Smooth muscle cell (in vitro differentiated cells): ENCODE measurements at regions not wholly inside any gene's neighbourhood (a gene's known extent, or its start where the extent isn't known, plus 50 kb on each side); places are given as distances from the start of the nearest gene placed in this dataset.

Experiments used
- DNase-seq: peaks from one replicate; lab custom pipeline; 2025; ENCODE audit not compliant: unreplicated experiment; lab: John Stamatoyannopoulos, UW
- H2AFZ ChIP-seq: fragments of 200-600 bp; sonication (generic); 2 replicates; pipeline ENCODE4 v1.6.0; 2016; ENCODE audit warnings: antibody characterized with exemption, low read depth, mild to moderate bottlenecking
- H3F3A ChIP-seq: fragments of 200-600 bp; sonication (generic); 2 replicates; pipeline ENCODE4 v1.6.0; 2017; ENCODE audit warnings: antibody characterized with exemption, low read depth
- H3K27ac ChIP-seq: fragments of 200-600 bp; sonication (generic); 2 replicates; pipeline ENCODE4 v1.5.1; 2016; ENCODE audit warnings: low read depth, mild to moderate bottlenecking
- H3K27me3 ChIP-seq: fragments of 200-600 bp; sonication (generic); 2 replicates; pipeline ENCODE4 v1.6.1; 2016; ENCODE audit warnings: low read depth, mild to moderate bottlenecking
- H3K36me3 ChIP-seq: fragments of 200-600 bp; sonication (generic); 2 replicates; pipeline ENCODE4 v1.5.1; 2016; ENCODE audit warnings: low read depth
- H3K4me1 ChIP-seq: fragments of 200-600 bp; sonication (generic); 2 replicates; pipeline ENCODE4 v1.5.1; 2016; ENCODE audit warnings: low read depth
- H3K4me2 ChIP-seq: fragments of 200-600 bp; sonication (generic); 2 replicates; pipeline ENCODE4 v1.6.0; 2016; ENCODE audit warnings: mild to moderate bottlenecking
- H3K4me3 ChIP-seq: fragments of 200-600 bp; sonication (generic); 2 replicates; pipeline ENCODE4 v1.5.1; 2016; ENCODE audit warnings: mild to moderate bottlenecking
- H3K79me2 ChIP-seq: fragments of 200-600 bp; sonication (generic); 2 replicates; pipeline ENCODE4 v1.6.0; 2016; ENCODE audit warnings: low read depth, mild to moderate bottlenecking
- H3K9ac ChIP-seq: fragments of 200-600 bp; sonication (generic); 2 replicates; pipeline ENCODE4 v1.6.0; 2016; ENCODE audit warnings: low read depth
- H3K9me3 ChIP-seq: fragments of 200-600 bp; sonication (generic); replicated peaks from 2 replicates; pipeline ENCODE4 v1.5.1; 2016; ENCODE audit warnings: low read depth
- H4K20me1 ChIP-seq: fragments of 200-600 bp; sonication (generic); 2 replicates; pipeline ENCODE4 v1.6.0; 2016; ENCODE audit warnings: low read depth
- WGBS: methylation state at CpG from one replicate; pipeline ENCODE4 v1.1.7; 2016; ENCODE audit warnings: low lambda C conversion rate; 5-methylcytosine and 5-hydroxymethylcytosine counted together
- TF ChIP-seq, protein P1 (sequence below): fragments of 200-600 bp; sonication (generic); IDR thresholded peaks from 2 replicates; pipeline ENCODE4 v1.5.1; 2017; ENCODE audit warnings: borderline replicate concordance, mild to moderate bottlenecking, antibody characterized with exemption; ENCODE audit not compliant: insufficient read depth, poor library complexity, severe bottlenecking

- Histone ChIP-seq H4K20me1 (no peaks in the 10 kb centered on the region), H3K9ac (no peak overlapping the region), H3K4me2 (no peak overlapping the region), H3F3A (no peaks in the 10 kb centered on the region), H3K4me3 (no peak overlapping the region), H3K9me3 (no peaks in the 10 kb centered on the region), H3K27me3 (no peaks in the 10 kb centered on the region), H3K36me3 (no peaks in the 10 kb centered on the region), H3K27ac (no peak overlapping the region), H3K79me2 (no peaks in the 10 kb centered on the region), H2AFZ (no peak overlapping the region), H3K4me1 (no peaks in the 10 kb centered on the region)
- TF ChIP-seq, protein P1, sequence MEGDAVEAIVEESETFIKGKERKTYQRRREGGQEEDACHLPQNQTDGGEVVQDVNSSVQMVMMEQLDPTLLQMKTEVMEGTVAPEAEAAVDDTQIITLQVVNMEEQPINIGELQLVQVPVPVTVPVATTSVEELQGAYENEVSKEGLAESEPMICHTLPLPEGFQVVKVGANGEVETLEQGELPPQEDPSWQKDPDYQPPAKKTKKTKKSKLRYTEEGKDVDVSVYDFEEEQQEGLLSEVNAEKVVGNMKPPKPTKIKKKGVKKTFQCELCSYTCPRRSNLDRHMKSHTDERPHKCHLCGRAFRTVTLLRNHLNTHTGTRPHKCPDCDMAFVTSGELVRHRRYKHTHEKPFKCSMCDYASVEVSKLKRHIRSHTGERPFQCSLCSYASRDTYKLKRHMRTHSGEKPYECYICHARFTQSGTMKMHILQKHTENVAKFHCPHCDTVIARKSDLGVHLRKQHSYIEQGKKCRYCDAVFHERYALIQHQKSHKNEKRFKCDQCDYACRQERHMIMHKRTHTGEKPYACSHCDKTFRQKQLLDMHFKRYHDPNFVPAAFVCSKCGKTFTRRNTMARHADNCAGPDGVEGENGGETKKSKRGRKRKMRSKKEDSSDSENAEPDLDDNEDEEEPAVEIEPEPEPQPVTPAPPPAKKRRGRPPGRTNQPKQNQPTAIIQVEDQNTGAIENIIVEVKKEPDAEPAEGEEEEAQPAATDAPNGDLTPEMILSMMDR: no peak
- WGBS: 71% methylated on average over 1 of the region's 1 CpG
- DNase-seq: no peak
Measured at GRCh38 chr5:92472981-92473566, 1090.0 kb upstream of the ARRDC3 start.

DNA sequence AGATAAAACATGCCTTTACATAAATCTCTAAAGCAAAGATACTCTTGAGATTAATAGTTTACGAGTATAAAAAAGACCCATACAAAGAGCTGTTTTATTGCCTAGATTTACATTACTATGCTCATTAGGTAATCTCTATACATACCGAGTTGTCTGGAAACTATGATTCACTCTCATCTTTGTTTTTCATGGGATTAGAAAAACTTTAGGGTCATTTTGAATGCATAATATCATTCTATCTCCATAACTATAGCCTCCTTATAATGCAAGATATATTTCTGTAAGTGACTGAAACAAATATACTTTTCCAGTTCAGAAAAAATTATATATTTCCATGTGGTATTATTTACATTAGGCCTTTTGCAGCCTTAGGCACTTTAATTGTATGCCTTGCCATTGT is 1088.7 kb upstream of the ARRDC3 start:
- no peak overlapping the region for H2AFZ ChIP-seq
- WGBS: 64% methylated on average over 2 of the region's 2 CpGs
- H3K79me2 ChIP-seq: no peaks in the 10 kb centered on the region
- H3K36me3 ChIP-seq: no peaks in the 10 kb centered on the region
- H4K20me1 ChIP-seq: no peaks in the 10 kb centered on the region
- no peaks in the 10 kb centered on the region for H3K27me3 ChIP-seq
- H3K9ac ChIP-seq: no peak overlapping the region
- H3K4me2 ChIP-seq: no peak overlapping the region
- no peaks in the 10 kb centered on the region for H3F3A ChIP-seq
- H3K4me1 ChIP-seq: no peaks in the 10 kb centered on the region
- H3K9me3 ChIP-seq: no peaks in the 10 kb centered on the region
- TF ChIP-seq, protein P1: no peak
- H3K4me3 ChIP-seq: no peak overlapping the region
- no peak overlapping the region for H3K27ac ChIP-seq
- no peak for DNase-seq

GRCh38 chr5:92470770-92471169 is 1087.7 kb upstream of the ARRDC3 start:
- Histone ChIP-seq H3K4me3 (no peak overlapping the region), H3K4me1 (no peaks in the 10 kb centered on the region), H3K27me3 (no peaks in the 10 kb centered on the region), H3F3A (no peaks in the 10 kb centered on the region), H3K9ac (no peak overlapping the region), H2AFZ (no peak overlapping the region), H4K20me1 (no peaks in the 10 kb centered on the region), H3K9me3 (no peaks in the 10 kb centered on the region), H3K27ac (no peak overlapping the region), H3K79me2 (no peaks in the 10 kb centered on the region), H3K4me2 (no peak overlapping the region), H3K36me3 (no peaks in the 10 kb centered on the region)
- no peak for DNase-seq
- TF ChIP-seq, protein P1: no peak

DNA sequence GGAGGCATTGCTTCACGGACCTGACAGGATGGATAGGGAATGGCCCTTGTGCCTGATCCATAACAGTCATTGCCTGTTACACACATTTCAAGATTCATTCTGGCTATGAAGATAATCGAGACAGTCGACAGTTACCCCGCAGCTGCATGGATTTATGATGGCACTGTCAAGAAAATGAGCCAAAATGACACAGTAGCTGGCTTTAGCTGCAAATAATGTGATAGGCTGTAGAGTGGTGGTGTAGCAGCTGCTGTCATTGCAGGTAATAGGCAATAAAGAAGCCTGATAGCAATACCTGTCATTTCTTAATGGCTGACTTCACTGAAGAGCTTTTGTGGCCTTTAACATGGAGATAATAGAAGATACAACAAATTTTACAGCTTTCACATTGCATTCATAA is 1085.2 kb upstream of the ARRDC3 start:
- no peak overlapping the region for H2AFZ ChIP-seq
- no peaks in the 10 kb centered on the region for H3F3A ChIP-seq
- 71% methylated on average over 4 of the region's 4 CpGs for WGBS
- H3K4me2 ChIP-seq: no peak overlapping the region
- no peaks in the 10 kb centered on the region for H3K79me2 ChIP-seq
- no peaks in the 10 kb centered on the region for H3K36me3 ChIP-seq
- H3K9me3 ChIP-seq: no peaks in the 10 kb centered on the region
- no peak overlapping the region for H3K27ac ChIP-seq
- H3K4me3 ChIP-seq: no peak overlapping the region
- H4K20me1 ChIP-seq: no peaks in the 10 kb centered on the region
- no peaks in the 10 kb centered on the region for H3K27me3 ChIP-seq
- DNase-seq: no peak
- H3K9ac ChIP-seq: no peak overlapping the region
- no peaks in the 10 kb centered on the region for H3K4me1 ChIP-seq
- TF ChIP-seq, protein P1: no peak
